MM.1S (cell line): ENCODE measurements at regions not wholly inside any gene's neighbourhood (a gene's known extent, or its start where the extent isn't known, plus 50 kb on each side); places are given as distances from the start of the nearest gene placed in this dataset.

Experiments used
- DNase-seq: peaks from one replicate; pipeline ENCODE4 v3.0.0-alpha.2; 2015
- H2AFZ ChIP-seq: fragments of 300-600 bp; sonication (generic); 2 replicates; pipeline ENCODE4 v1.6.0; 2016; ENCODE audit warnings: antibody characterized with exemption, low read length
- H3F3A ChIP-seq: fragments of 300-600 bp; sonication (generic); 2 replicates; pipeline ENCODE4 v1.6.1; 2016; ENCODE audit warnings: mild to moderate bottlenecking, antibody characterized with exemption, low read length, moderate library complexity, mixed read lengths; ENCODE audit not compliant: insufficient read depth
- H3K27ac ChIP-seq: fragments of 300-600 bp; sonication (generic); 2 replicates; pipeline ENCODE4 v1.5.1; 2016; ENCODE audit warnings: mild to moderate bottlenecking, low read length
- H3K27me3 ChIP-seq: fragments of 300-600 bp; sonication (generic); replicated peaks from 2 replicates; pipeline ENCODE4 v1.6.0; 2016; ENCODE audit warnings: low read length; ENCODE audit not compliant: insufficient read depth
- H3K36me3 ChIP-seq: fragments of 300-600 bp; sonication (generic); replicated peaks from 2 replicates; pipeline ENCODE4 v1.6.1; 2016; ENCODE audit warnings: mild to moderate bottlenecking, low read length, mixed read lengths; ENCODE audit not compliant: insufficient read depth
- H3K4me1 ChIP-seq: fragments of 300-600 bp; sonication (generic); 2 replicates; pipeline ENCODE4 v1.6.1; 2016; ENCODE audit warnings: low read length, mixed read lengths
- H3K4me2 ChIP-seq: fragments of 300-600 bp; sonication (generic); 2 replicates; pipeline ENCODE4 v1.6.0; 2016; ENCODE audit warnings: low read depth, low read length
- H3K4me3 ChIP-seq: fragments of 300-600 bp; sonication (generic); 2 replicates; pipeline ENCODE4 v1.5.1; 2016; ENCODE audit warnings: low read length, mixed read lengths
- H3K79me2 ChIP-seq: fragments of 300-600 bp; sonication (generic); 2 replicates; pipeline ENCODE4 v1.6.1; 2016; ENCODE audit warnings: mixed run types, low read length, mixed read lengths
- H3K9ac ChIP-seq: fragments of 300-600 bp; sonication (generic); 2 replicates; pipeline ENCODE4 v1.6.1; 2016; ENCODE audit warnings: low read length, mixed read lengths
- H3K9me2 ChIP-seq: fragments of 300-600 bp; sonication (generic); replicated peaks from 2 replicates; pipeline ENCODE4 v1.6.1; 2016; ENCODE audit warnings: mild to moderate bottlenecking, low read length, mixed read lengths; ENCODE audit not compliant: insufficient read depth
- H3K9me3 ChIP-seq: fragments of 300-600 bp; sonication (generic); replicated peaks from 2 replicates; pipeline ENCODE4 v1.6.1; 2016; ENCODE audit warnings: mild to moderate bottlenecking, low read length, mixed read lengths; ENCODE audit not compliant: insufficient read depth
- H4K20me1 ChIP-seq: fragments of 300-600 bp; sonication (generic); 2 replicates; pipeline ENCODE4 v1.6.1; 2016; ENCODE audit warnings: mild to moderate bottlenecking, low read length, moderate library complexity, mixed read lengths; ENCODE audit not compliant: insufficient read depth
- CTCF ChIP-seq: fragments of 300-600 bp; sonication (generic); IDR thresholded peaks from 2 replicates; pipeline ENCODE4 v1.5.1; 2016; ENCODE audit warnings: antibody characterized with exemption, low read length, mixed read lengths
- EZH2 ChIP-seq: fragments of 300-600 bp; sonication (generic); optimal IDR thresholded peaks from 2 replicates; pipeline ENCODE3; 2017; ENCODE audit warnings: low read depth, mild to moderate bottlenecking, antibody characterized with exemption, low read length, mixed read lengths
- EZH2phosphoT487 ChIP-seq: fragments of 300-600 bp; sonication (generic); IDR thresholded peaks from 2 replicates; pipeline ENCODE4 v1.6.1; 2018; ENCODE audit warnings: antibody characterized with exemption, low read length

GRCh38 chr13:106139377-106139776 is 396.1 kb downstream of the EFNB2 start:
- Histone ChIP-seq H3K9me2 (no peaks in the 10 kb centered on the region), H3K4me3 (no peak overlapping the region)

GRCh38 chr13:106138620-106139019 is 396.8 kb downstream of the EFNB2 start:
- no peak for DNase-seq
- H3K27ac ChIP-seq = no peak overlapping the region
- H3K9me3 ChIP-seq = no peaks in the 10 kb centered on the region
- TF ChIP-seq CTCF (no peak), EZH2phosphoT487 (no peak), EZH2 (no peak)
- no peaks in the 10 kb centered on the region for H3K9me2 ChIP-seq
- H3F3A ChIP-seq = no peaks in the 10 kb centered on the region
- H4K20me1 ChIP-seq = no peaks in the 10 kb centered on the region
- no peaks in the 10 kb centered on the region for H3K4me1 ChIP-seq
- H3K27me3 ChIP-seq = no peaks in the 10 kb centered on the region
- H2AFZ ChIP-seq = no peak overlapping the region
- no peaks in the 10 kb centered on the region for H3K79me2 ChIP-seq
- no peak overlapping the region for H3K9ac ChIP-seq
- no peak overlapping the region for H3K4me3 ChIP-seq
- no peak overlapping the region for H3K4me2 ChIP-seq
- H3K36me3 ChIP-seq = no peaks in the 10 kb centered on the region

More at GRCh38 chr13:106139377-106139776, 396.1 kb downstream of the EFNB2 start:
- TF ChIP-seq EZH2 (no peak), EZH2phosphoT487 (no peak)
- Histone ChIP-seq H3K36me3 (no peaks in the 10 kb centered on the region), H3K27ac (no peak overlapping the region), H3F3A (no peaks in the 10 kb centered on the region), H3K9ac (no peak overlapping the region), H4K20me1 (no peaks in the 10 kb centered on the region), H3K9me3 (no peaks in the 10 kb centered on the region), H2AFZ (no peak overlapping the region), H3K27me3 (no peaks in the 10 kb centered on the region), H3K79me2 (no peaks in the 10 kb centered on the region), H3K4me1 (no peaks in the 10 kb centered on the region), H3K4me2 (no peak overlapping the region)
- DNase-seq = no peak

- no peak overlapping the region for H3K27ac ChIP-seq
- no peak for DNase-seq
- H3K27me3 ChIP-seq = no peaks in the 10 kb centered on the region
- no peaks in the 10 kb centered on the region for H3K36me3 ChIP-seq
- H3K9me3 ChIP-seq = no peaks in the 10 kb centered on the region
- no peak for TF ChIP-seq EZH2
- TF ChIP-seq EZH2phosphoT487 = no peak
- TF ChIP-seq CTCF = no peak
- H3K9me2 ChIP-seq = no peaks in the 10 kb centered on the region
- H3K4me1 ChIP-seq = no peaks in the 10 kb centered on the region
- H3K9ac ChIP-seq = no peak overlapping the region
- H3K4me3 ChIP-seq = no peak overlapping the region
- no peaks in the 10 kb centered on the region for H3K79me2 ChIP-seq
- no peak overlapping the region for H2AFZ ChIP-seq
- no peak overlapping the region for H3K4me2 ChIP-seq
- H3F3A ChIP-seq = no peaks in the 10 kb centered on the region
- H4K20me1 ChIP-seq = no peaks in the 10 kb centered on the region
Observed at GRCh38 chr13:106133025-106133424, 402.4 kb downstream of the EFNB2 start.

GRCh38 chr13:106132216-106132615 is 403.2 kb downstream of the EFNB2 start:
- Histone ChIP-seq H3K9ac (no peak overlapping the region), H3K4me1 (no peaks in the 10 kb centered on the region), H3K4me2 (no peak overlapping the region), H3K36me3 (no peaks in the 10 kb centered on the region), H4K20me1 (no peaks in the 10 kb centered on the region), H3K9me2 (no peaks in the 10 kb centered on the region), H3K27ac (no peak overlapping the region), H3K79me2 (no peaks in the 10 kb centered on the region), H2AFZ (no peak overlapping the region), H3K9me3 (no peaks in the 10 kb centered on the region), H3K4me3 (no peak overlapping the region), H3F3A (no peaks in the 10 kb centered on the region), H3K27me3 (no peaks in the 10 kb centered on the region)
- DNase-seq = no peak
- no peak for TF ChIP-seq EZH2phosphoT487
- no peak for TF ChIP-seq EZH2
- TF ChIP-seq CTCF = no peak
